ENCODE measurements at regions not wholly inside any gene's neighbourhood (a gene's known extent, or its start where the extent isn't known, plus 50 kb on each side); places are given as distances from the start of the nearest gene placed in this dataset.

DNA sequence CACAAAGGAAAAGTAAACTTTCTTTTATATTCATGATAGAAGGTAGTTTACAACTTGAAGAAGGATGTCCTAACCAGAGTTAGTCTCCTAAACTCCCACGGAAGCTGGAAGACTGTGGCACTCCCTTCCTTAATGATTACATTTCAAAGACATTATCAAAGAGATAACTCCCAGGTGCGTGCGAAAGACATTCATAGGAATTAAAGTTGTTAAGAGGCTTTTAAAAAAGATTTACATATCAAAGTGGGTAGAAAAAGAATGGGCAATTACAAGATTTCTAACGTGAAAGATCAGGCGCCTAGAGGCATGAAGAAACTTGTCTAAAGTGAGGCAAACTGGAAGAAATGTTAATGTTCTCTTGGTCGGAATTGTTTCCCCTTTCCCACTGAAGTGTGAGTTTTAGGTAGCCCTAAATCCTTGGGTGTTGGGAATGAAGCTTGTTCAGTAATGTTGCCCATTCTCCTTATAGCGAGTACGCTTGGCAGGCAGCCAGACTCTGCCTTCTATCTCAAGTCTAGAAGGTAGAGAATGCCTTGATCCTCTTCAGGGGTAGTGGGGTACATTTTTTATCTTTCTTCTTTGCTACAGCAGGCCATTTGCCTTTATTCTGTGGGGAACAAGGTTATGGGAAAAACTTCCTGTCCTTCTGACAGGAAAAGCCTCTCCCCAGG, 642.0 kb downstream of the SLC6A15 start:
- WGBS, 2 donors: 47 to 52% methylated on average over 8 of the region's 8 CpGs
- FAIRE-seq: no peak
- intact Hi-C loops (cut with DNase I): no loop called here
- Histone ChIP-seq H3K36me3 (no peaks in the 10 kb centered on the region), H3K4me3 (no peak overlapping the region), H3K4me1 (no peaks in the 10 kb centered on the region), H3K9me3 (no peaks in the 10 kb centered on the region), H3K27ac (no peak overlapping the region), H3K27me3 (no peaks in the 10 kb centered on the region)
- TF ChIP-seq, protein P1, sequence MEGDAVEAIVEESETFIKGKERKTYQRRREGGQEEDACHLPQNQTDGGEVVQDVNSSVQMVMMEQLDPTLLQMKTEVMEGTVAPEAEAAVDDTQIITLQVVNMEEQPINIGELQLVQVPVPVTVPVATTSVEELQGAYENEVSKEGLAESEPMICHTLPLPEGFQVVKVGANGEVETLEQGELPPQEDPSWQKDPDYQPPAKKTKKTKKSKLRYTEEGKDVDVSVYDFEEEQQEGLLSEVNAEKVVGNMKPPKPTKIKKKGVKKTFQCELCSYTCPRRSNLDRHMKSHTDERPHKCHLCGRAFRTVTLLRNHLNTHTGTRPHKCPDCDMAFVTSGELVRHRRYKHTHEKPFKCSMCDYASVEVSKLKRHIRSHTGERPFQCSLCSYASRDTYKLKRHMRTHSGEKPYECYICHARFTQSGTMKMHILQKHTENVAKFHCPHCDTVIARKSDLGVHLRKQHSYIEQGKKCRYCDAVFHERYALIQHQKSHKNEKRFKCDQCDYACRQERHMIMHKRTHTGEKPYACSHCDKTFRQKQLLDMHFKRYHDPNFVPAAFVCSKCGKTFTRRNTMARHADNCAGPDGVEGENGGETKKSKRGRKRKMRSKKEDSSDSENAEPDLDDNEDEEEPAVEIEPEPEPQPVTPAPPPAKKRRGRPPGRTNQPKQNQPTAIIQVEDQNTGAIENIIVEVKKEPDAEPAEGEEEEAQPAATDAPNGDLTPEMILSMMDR (IDR thresholded peaks at IDR 0.05): no peak
- peak in 2 of 6 donors; percentile 29 to 60 for DNase-seq
- ATAC-seq: no peak

DNA sequence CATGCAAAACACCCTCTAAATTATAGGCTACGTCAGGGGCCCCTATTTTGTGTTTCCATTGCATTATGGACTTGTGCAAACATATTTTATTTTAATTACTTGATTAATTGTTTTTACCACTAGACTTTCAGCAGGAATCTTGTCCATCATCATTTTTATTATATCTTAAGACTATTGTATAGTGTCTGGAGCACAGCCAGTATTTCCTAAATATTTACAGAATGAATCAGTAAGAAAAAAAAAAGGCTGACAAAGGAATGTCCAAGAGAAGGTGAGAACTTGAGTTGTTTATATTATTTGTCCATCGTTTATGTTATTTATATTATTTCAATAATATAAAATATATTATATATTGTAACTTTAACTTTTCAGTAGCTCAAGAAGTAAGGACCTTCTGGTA, 664.7 kb downstream of the SLC6A15 start:
- DNase-seq: no peak
- intact Hi-C loops (cut with DNase I): no loop called here
- no peak overlapping the region for H3K27ac ChIP-seq
- no peaks in the 10 kb centered on the region for H3K36me3 ChIP-seq
- no peaks in the 10 kb centered on the region for H3K27me3 ChIP-seq
- FAIRE-seq: no peak
- H3K9me3 ChIP-seq: no peaks in the 10 kb centered on the region
- TF ChIP-seq, protein P1 (IDR thresholded peaks at IDR 0.05): no peak
- no peaks in the 10 kb centered on the region for H3K4me1 ChIP-seq
- no peak overlapping the region for H3K4me3 ChIP-seq
- 57 to 72% methylated on average over 2 of the region's 2 CpGs for WGBS, 2 donors
- no peak for ATAC-seq

DNA sequence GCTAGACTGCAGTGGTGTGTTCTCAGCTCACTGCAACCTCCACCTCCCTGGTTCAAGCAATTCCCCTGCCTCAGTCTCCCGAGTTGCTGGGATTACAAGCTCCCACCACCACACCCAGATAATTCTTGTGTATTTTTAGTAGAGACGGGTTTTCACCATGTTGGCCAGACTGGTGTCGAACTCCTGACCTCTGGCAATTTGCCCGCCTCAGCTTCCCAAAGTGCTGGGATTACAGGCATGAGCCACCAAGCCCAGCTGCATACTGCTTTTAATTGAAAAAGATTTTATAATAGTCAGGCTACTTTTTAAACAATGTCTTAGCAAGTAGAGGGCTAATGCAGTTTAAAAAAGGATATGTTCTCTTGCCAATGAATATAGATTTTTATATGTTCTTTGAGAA, 668.9 kb downstream of the SLC6A15 start:
- H3K27ac ChIP-seq: no peak overlapping the region
- no peak for DNase-seq
- H3K27me3 ChIP-seq: no peaks in the 10 kb centered on the region
- no peaks in the 10 kb centered on the region for H3K36me3 ChIP-seq
- TF ChIP-seq, protein P1 (IDR thresholded peaks at IDR 0.05): no peak
- no peaks in the 10 kb centered on the region for H3K4me1 ChIP-seq
- WGBS, 2 donors: 75 to 79% methylated on average over 4 of the region's 4 CpGs
- H3K9me3 ChIP-seq: no peaks in the 10 kb centered on the region
- no peak for FAIRE-seq
- ATAC-seq: no peak
- intact Hi-C loops (cut with DNase I): no loop called here
- H3K4me3 ChIP-seq: no peak overlapping the region

DNA sequence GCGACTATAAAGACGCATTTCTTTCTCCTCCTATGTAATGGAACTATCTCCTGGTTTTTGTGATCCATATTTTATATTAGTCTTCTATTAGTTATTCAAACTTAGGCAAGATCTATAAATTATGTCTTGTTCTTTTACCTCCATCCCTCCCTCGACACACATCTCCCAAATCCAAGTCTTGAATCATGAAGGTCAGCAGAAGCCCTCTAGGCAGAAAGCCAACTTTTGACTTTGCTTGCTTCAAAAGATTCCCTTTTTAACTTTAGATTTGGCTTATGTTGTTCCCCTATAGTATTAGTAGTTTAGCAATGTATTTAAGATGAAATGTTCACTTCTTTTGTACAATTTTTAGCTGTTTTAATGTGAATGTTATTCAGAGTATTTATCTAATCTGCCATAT, 689.8 kb downstream of the SLC6A15 start:
- no peaks in the 10 kb centered on the region for H3K36me3 ChIP-seq
- intact Hi-C loops (cut with DNase I): no loop called here
- DNase-seq (no peak), FAIRE-seq (no peak), ATAC-seq (no peak)
- no peak overlapping the region for H3K4me3 ChIP-seq
- TF ChIP-seq, protein P1 (IDR thresholded peaks at IDR 0.05): no peak
- no peaks in the 10 kb centered on the region for H3K9me3 ChIP-seq
- no peaks in the 10 kb centered on the region for H3K27me3 ChIP-seq
- whole genome bisulfite sequencing, 2 donors: 86 to 91% methylated on average over 3 of the region's 3 CpGs
- no peaks in the 10 kb centered on the region for H3K4me1 ChIP-seq
- no peak overlapping the region for H3K27ac ChIP-seq

DNA sequence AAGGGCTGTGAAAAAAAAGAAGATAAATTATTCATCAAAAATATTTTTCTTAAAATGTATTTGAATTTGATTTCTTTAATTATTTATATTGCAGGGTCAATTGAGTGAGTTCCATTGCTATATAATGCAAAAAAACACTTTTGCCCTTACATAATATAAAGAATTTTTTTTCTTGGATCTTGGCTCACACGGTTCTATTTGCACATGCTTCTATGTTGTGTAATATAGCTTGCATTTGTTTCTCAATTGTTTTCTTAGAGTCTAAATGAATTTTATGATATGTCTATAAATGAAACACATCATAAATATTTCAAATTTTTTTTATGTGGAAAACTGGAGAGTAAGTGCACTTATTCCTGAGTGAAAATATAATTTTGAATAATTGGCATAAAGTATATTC, 694.2 kb downstream of the SLC6A15 start:
- TF ChIP-seq, protein P1 (IDR thresholded peaks at IDR 0.05): no peak
- no peaks in the 10 kb centered on the region for H3K27me3 ChIP-seq
- H3K4me3 ChIP-seq: no peak overlapping the region
- intact Hi-C loops (cut with DNase I): no loop called here
- ATAC-seq (no peak), DNase-seq (no peak), FAIRE-seq (no peak)
- WGBS, 2 donors: 50 to 57% methylated on average over 1 of the region's 1 CpG
- H3K27ac ChIP-seq: no peak overlapping the region
- H3K36me3 ChIP-seq: no peaks in the 10 kb centered on the region
- no peaks in the 10 kb centered on the region for H3K9me3 ChIP-seq
- no peaks in the 10 kb centered on the region for H3K4me1 ChIP-seq

Measured in pancreas (tissue), 10 donors.